ENCODE measurements at regions not wholly inside any gene's neighbourhood (a gene's known extent, or its start where the extent isn't known, plus 50 kb on each side); places are given as distances from the start of the nearest gene placed in this dataset.

- TF ChIP-seq CTCF (IDR thresholded peaks at IDR 0.05; ENCODE audit: insufficient read depth, low read length), result no peak
- no peak for DNase-seq (ENCODE audit: low read depth)
- no peak overlapping the region for H3K4me3 ChIP-seq (ENCODE audit: low read depth, low read length)
Observed at GRCh38 chr18:11533513-11533890, 75.9 kb upstream of the SLC35G4 start.

GRCh38 chr18:11532758-11533512 lies 76.5 kb upstream of the SLC35G4 start:
- no peak for DNase-seq (ENCODE audit: low read depth)
- no peak for TF ChIP-seq CTCF (IDR thresholded peaks at IDR 0.05; ENCODE audit: insufficient read depth, low read length)
- no peak overlapping the region for H3K4me3 ChIP-seq (ENCODE audit: low read depth, low read length)

GRCh38 chr18:11529081-11529480 lies 80.3 kb upstream of the SLC35G4 start:
- H3K4me3 ChIP-seq (ENCODE audit: low read depth, low read length), result no peak overlapping the region
- DNase-seq (ENCODE audit: low read depth), result no peak
- TF ChIP-seq CTCF (IDR thresholded peaks at IDR 0.05; ENCODE audit: insufficient read depth, low read length), result no peak

GRCh38 chr18:11526675-11527074 lies 82.7 kb upstream of the SLC35G4 start:
- TF ChIP-seq CTCF (IDR thresholded peaks at IDR 0.05; ENCODE audit: insufficient read depth, low read length), result no peak
- no peak for DNase-seq (ENCODE audit: low read depth)
- H3K4me3 ChIP-seq (ENCODE audit: low read depth, low read length), result no peak overlapping the region

GRCh38 chr18:11523804-11524203 lies 85.6 kb upstream of the SLC35G4 start:
- TF ChIP-seq CTCF (IDR thresholded peaks at IDR 0.05; ENCODE audit: insufficient read depth, low read length), result no peak
- H3K4me3 ChIP-seq (ENCODE audit: low read depth, low read length), result no peak overlapping the region
- DNase-seq (ENCODE audit: low read depth), result no peak

GRCh38 chr18:11522992-11523391 lies 86.4 kb upstream of the SLC35G4 start:
- TF ChIP-seq CTCF (IDR thresholded peaks at IDR 0.05; ENCODE audit: insufficient read depth, low read length), result no peak
- no peak for DNase-seq (ENCODE audit: low read depth)
- H3K4me3 ChIP-seq (ENCODE audit: low read depth, low read length), result no peak overlapping the region

GRCh38 chr18:11521853-11522252 lies 87.5 kb upstream of the SLC35G4 start:
- no peak for TF ChIP-seq CTCF (IDR thresholded peaks at IDR 0.05; ENCODE audit: insufficient read depth, low read length)
- no peak overlapping the region for H3K4me3 ChIP-seq (ENCODE audit: low read depth, low read length)
- DNase-seq (ENCODE audit: low read depth), result no peak

Measured in fibroblast of the aortic adventitia (primary cell).